GM21367 (cell line): ENCODE measurements at regions not wholly inside any gene's neighbourhood (a gene's known extent, or its start where the extent isn't known, plus 50 kb on each side); places are given as distances from the start of the nearest gene placed in this dataset.

Source experiments
- ATAC-seq: cut with Tn5 transposase; IDR thresholded peaks from one replicate; pipeline ENCODE4 v1.9.1; 2021; ENCODE audit not compliant: unreplicated experiment

- ATAC-seq, result no peak
These were observed 52.5 kb upstream of the PRLR start for GRCh38 chr5:35282810-35283209.

GRCh38 chr5:35281613-35282012 lies 51.3 kb upstream of the PRLR start:
- no peak for ATAC-seq
